HepG2 (cell line): ENCODE measurements at regions not wholly inside any gene's neighbourhood (a gene's known extent, or its start where the extent isn't known, plus 50 kb on each side); places are given as distances from the start of the nearest gene placed in this dataset.

ENCODE experiments used
- CBFB ChIP-seq: sonication (generic); formaldehyde crosslinking; IDR thresholded peaks from 2 replicates; pipeline ENCODE4 v1.4.0; 2020; ENCODE audit warnings: missing genetic modification reagents
- CREM ChIP-seq, 2 experiments: sonication (generic) in 1 of 2; formaldehyde crosslinking in 1 of 2; IDR thresholded peaks; 2 replicates each; pipeline versions ENCODE4 v1.4.0 to v1.6.1; 2016 to 2020; ENCODE audit warnings: antibody characterized with exemption in 1 of 2, mild to moderate bottlenecking in 1 of 2, missing genetic modification reagents in 1 of 2
- FOSL2 ChIP-seq: sonication (generic); formaldehyde crosslinking; IDR thresholded peaks from 2 replicates; pipeline ENCODE4 v1.4.0; 2020; ENCODE audit warnings: missing genetic modification reagents
- FOXP1 ChIP-seq, 2 experiments: fragments of 450-650 bp in 1 of 2; IDR thresholded peaks; 2 replicates each; pipeline ENCODE4 v1.6.1; 2017 to 2018; ENCODE audit warnings: antibody characterized with exemption in 1 of 2
- HIVEP1 ChIP-seq: sonication (generic); formaldehyde crosslinking; IDR thresholded peaks from 2 replicates; pipeline ENCODE4 v1.4.0; 2020; ENCODE audit warnings: mild to moderate bottlenecking, missing genetic modification reagents
- NAIF1 ChIP-seq: sonication (generic); formaldehyde crosslinking; IDR thresholded peaks from 2 replicates; pipeline ENCODE4 v1.5.0; 2020; ENCODE audit warnings: mild to moderate bottlenecking, missing genetic modification reagents, borderline replicate concordance
- NRL ChIP-seq: sonication (generic); formaldehyde crosslinking; IDR thresholded peaks from 2 replicates; pipeline ENCODE4 v1.5.0; 2020; ENCODE audit warnings: missing genetic modification reagents, mild to moderate bottlenecking, moderate library complexity, borderline replicate concordance
- PHB2 ChIP-seq: fragments of 450-650 bp; IDR thresholded peaks from 2 replicates; pipeline ENCODE4 v1.6.1; 2018; ENCODE audit not compliant: partially characterized antibody
- RARG ChIP-seq: sonication (generic); formaldehyde crosslinking; IDR thresholded peaks from 2 replicates; pipeline ENCODE4 v1.4.0; 2020; ENCODE audit warnings: low read depth, mild to moderate bottlenecking, missing genetic modification reagents
- SMAD3 ChIP-seq: sonication (generic); formaldehyde crosslinking; IDR thresholded peaks from 2 replicates; pipeline ENCODE4 v1.4.0; 2020; ENCODE audit warnings: missing genetic modification reagents
- SMARCC2 ChIP-seq: fragments of 450-650 bp; IDR thresholded peaks from 2 replicates; pipeline ENCODE4 v1.6.1; 2017; ENCODE audit warnings: antibody characterized with exemption, mild to moderate bottlenecking
- THAP11 ChIP-seq: IDR thresholded peaks from 2 replicates; pipeline ENCODE4 v1.6.1; 2016; ENCODE audit warnings: missing biosample characterization, missing genetic modification reagents
- ZBED4 ChIP-seq: sonication (generic); formaldehyde crosslinking; IDR thresholded peaks from 2 replicates; pipeline ENCODE4 v1.4.0; 2020; ENCODE audit warnings: missing genetic modification reagents, borderline replicate concordance
- ZFP62 ChIP-seq: sonication (generic); formaldehyde crosslinking; IDR thresholded peaks from 2 replicates; pipeline ENCODE4 v1.4.0; 2020; ENCODE audit warnings: missing genetic modification reagents
- ZNF597 ChIP-seq: sonication (generic); formaldehyde crosslinking; IDR thresholded peaks from 2 replicates; pipeline ENCODE4 v1.5.0; 2020; ENCODE audit warnings: missing genetic modification reagents
- ZNF615 ChIP-seq: sonication (generic); formaldehyde crosslinking; IDR thresholded peaks from 2 replicates; pipeline ENCODE4 v1.5.0; 2020; ENCODE audit warnings: mild to moderate bottlenecking, missing genetic modification reagents, borderline replicate concordance
- ZNF75D ChIP-seq: sonication (generic); formaldehyde crosslinking; IDR thresholded peaks from 2 replicates; pipeline ENCODE4 v1.8.1; 2023; ENCODE audit warnings: missing genetic modification reagents, mild to moderate bottlenecking, borderline replicate concordance
- TF ChIP-seq, protein P1 (sequence below): sonication (generic); formaldehyde crosslinking; IDR thresholded peaks from 2 replicates; pipeline ENCODE4 v1.5.1; 2020; ENCODE audit warnings: mild to moderate bottlenecking, missing genetic modification reagents, borderline replicate concordance
- TF ChIP-seq, protein P2 (sequence below), 2 experiments: fragments of 450-650 bp in 1 of 2; sonication (generic) in 1 of 2; formaldehyde crosslinking; IDR thresholded peaks; 2 replicates each; pipeline versions ENCODE4 v1.5.0 to v1.8.0; 2020 to 2022; ENCODE audit warnings: mild to moderate bottlenecking in 1 of 2, missing genetic modification reagents in 1 of 2

- TF ChIP-seq, protein P1, sequence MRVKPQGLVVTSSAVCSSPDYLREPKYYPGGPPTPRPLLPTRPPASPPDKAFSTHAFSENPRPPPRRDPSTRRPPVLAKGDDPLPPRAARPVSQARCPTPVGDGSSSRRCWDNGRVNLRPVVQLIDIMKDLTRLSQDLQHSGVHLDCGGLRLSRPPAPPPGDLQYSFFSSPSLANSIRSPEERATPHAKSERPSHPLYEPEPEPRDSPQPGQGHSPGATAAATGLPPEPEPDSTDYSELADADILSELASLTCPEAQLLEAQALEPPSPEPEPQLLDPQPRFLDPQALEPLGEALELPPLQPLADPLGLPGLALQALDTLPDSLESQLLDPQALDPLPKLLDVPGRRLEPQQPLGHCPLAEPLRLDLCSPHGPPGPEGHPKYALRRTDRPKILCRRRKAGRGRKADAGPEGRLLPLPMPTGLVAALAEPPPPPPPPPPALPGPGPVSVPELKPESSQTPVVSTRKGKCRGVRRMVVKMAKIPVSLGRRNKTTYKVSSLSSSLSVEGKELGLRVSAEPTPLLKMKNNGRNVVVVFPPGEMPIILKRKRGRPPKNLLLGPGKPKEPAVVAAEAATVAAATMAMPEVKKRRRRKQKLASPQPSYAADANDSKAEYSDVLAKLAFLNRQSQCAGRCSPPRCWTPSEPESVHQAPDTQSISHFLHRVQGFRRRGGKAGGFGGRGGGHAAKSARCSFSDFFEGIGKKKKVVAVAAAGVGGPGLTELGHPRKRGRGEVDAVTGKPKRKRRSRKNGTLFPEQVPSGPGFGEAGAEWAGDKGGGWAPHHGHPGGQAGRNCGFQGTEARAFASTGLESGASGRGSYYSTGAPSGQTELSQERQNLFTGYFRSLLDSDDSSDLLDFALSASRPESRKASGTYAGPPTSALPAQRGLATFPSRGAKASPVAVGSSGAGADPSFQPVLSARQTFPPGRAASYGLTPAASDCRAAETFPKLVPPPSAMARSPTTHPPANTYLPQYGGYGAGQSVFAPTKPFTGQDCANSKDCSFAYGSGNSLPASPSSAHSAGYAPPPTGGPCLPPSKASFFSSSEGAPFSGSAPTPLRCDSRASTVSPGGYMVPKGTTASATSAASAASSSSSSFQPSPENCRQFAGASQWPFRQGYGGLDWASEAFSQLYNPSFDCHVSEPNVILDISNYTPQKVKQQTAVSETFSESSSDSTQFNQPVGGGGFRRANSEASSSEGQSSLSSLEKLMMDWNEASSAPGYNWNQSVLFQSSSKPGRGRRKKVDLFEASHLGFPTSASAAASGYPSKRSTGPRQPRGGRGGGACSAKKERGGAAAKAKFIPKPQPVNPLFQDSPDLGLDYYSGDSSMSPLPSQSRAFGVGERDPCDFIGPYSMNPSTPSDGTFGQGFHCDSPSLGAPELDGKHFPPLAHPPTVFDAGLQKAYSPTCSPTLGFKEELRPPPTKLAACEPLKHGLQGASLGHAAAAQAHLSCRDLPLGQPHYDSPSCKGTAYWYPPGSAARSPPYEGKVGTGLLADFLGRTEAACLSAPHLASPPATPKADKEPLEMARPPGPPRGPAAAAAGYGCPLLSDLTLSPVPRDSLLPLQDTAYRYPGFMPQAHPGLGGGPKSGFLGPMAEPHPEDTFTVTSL = peak; percentile 74
- TF ChIP-seq FOSL2 (CRISPR knock-in tag) = peak; percentile 50
- TF ChIP-seq NRL (CRISPR knock-in tag) = no peak
- 0 out of 2 replicates have a peak, but pooled peaks have one; percentile 18 for TF ChIP-seq THAP11 (CRISPR knock-in tag)
- no peak for TF ChIP-seq NAIF1
- no peak for TF ChIP-seq ZNF597
- no peak for TF ChIP-seq FOXP1 (IDR thresholded peaks at IDR 0.05)
- TF ChIP-seq FOXP1 (CRISPR knock-in tag; IDR thresholded peaks at IDR 0.05) = no peak
- TF ChIP-seq SMARCC2 = no peak
- no peak for TF ChIP-seq HIVEP1
- TF ChIP-seq, protein P2, sequence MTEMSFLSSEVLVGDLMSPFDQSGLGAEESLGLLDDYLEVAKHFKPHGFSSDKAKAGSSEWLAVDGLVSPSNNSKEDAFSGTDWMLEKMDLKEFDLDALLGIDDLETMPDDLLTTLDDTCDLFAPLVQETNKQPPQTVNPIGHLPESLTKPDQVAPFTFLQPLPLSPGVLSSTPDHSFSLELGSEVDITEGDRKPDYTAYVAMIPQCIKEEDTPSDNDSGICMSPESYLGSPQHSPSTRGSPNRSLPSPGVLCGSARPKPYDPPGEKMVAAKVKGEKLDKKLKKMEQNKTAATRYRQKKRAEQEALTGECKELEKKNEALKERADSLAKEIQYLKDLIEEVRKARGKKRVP (CRISPR knock-in tag; IDR thresholded peaks at IDR 0.05) = 0 out of 4 replicates have a peak, but pooled peaks of 1 of the 2 experiments have one; percentile 24
- no peak for TF ChIP-seq SMAD3
- peak; percentile 52 for TF ChIP-seq CREM (IDR thresholded peaks at IDR 0.05)
- no peak for TF ChIP-seq CREM (CRISPR knock-in tag; IDR thresholded peaks at IDR 0.05)
- no peak for TF ChIP-seq ZNF75D (CRISPR knock-in tag)
- no peak for TF ChIP-seq ZNF615 (CRISPR knock-in tag)
- no peak for TF ChIP-seq ZBED4
- TF ChIP-seq RARG = no peak
- TF ChIP-seq CBFB = no peak
- no peak for TF ChIP-seq ZFP62
- no peak for TF ChIP-seq PHB2
Measured at GRCh38 chr2:16050908-16051489, 110.6 kb downstream of the MYCN start (continued).
